MV-4-11 (cell line): ENCODE measurements at regions not wholly inside any gene's neighbourhood (a gene's known extent, or its start where the extent isn't known, plus 50 kb on each side); places are given as distances from the start of the nearest gene placed in this dataset.

Experiments
- DNase-seq: peaks from one replicate; lab custom pipeline; 2025; lab: John Stamatoyannopoulos, UW

- DNase-seq = peak; percentile 26
These were observed 54.8 kb upstream of the IFRD1 start for GRCh38 chr7:112395411-112395810.

- no peak for DNase-seq
These were observed 54.4 kb upstream of the IFRD1 start for GRCh38 chr7:112395893-112396292.

GRCh38 chr7:112398534-112398933, 51.7 kb upstream of the IFRD1 start:
- DNase-seq = no peak

GRCh38 chr7:112399501-112399900, 50.8 kb upstream of the IFRD1 start:
- DNase-seq = no peak

- no peak for DNase-seq
These were observed 50.1 kb upstream of the IFRD1 start for GRCh38 chr7:112400141-112400540.
